GM18867 (cell line): ENCODE measurements at regions not wholly inside any gene's neighbourhood (a gene's known extent, or its start where the extent isn't known, plus 50 kb on each side); places are given as distances from the start of the nearest gene placed in this dataset.
A peak's percentile ranks its signal among the peaks of the same experiment; 100 is the strongest.
"Not testable (repeated sequence)": the region's sequence is repeated elsewhere in the genome, so short reads cannot be mapped to it uniquely, and the experiment has no call there.

ENCODE experiments used
- ATAC-seq: cut with Tn5 transposase; IDR thresholded peaks from one replicate; pipeline ENCODE4 v1.9.1; 2021; ENCODE audit warnings: mild to moderate bottlenecking, moderate library complexity; ENCODE audit not compliant: unreplicated experiment

- ATAC-seq, result no peak
These were observed 273.0 kb upstream of the PREP start for GRCh38 chr6:105675715-105676397.

- not testable (repeated sequence) for ATAC-seq
These were observed 270.1 kb upstream of the PREP start for GRCh38 chr6:105672856-105673538.

- no peak for ATAC-seq
These were observed 266.4 kb upstream of the PREP start for GRCh38 chr6:105669232-105669631.

GRCh38 chr6:105667056-105667455, 264.2 kb upstream of the PREP start:
- no peak for ATAC-seq

GRCh38 chr6:105664931-105665330, 262.0 kb upstream of the PREP start:
- no peak for ATAC-seq

- ATAC-seq, result no peak
These were observed 249.1 kb upstream of the PREP start for GRCh38 chr6:105651969-105652368.

GRCh38 chr6:105650347-105650746, 247.5 kb upstream of the PREP start:
- no peak for ATAC-seq

- peak; percentile 25 for ATAC-seq
These were observed 246.3 kb upstream of the PREP start for GRCh38 chr6:105649192-105649591.

- ATAC-seq, result no peak
These were observed 245.4 kb upstream of the PREP start for GRCh38 chr6:105648276-105648675.

- ATAC-seq, result peak; percentile 84
These were observed 243.5 kb upstream of the PREP start for GRCh38 chr6:105646391-105646867.

GRCh38 chr6:105645958-105646357, 243.1 kb upstream of the PREP start:
- ATAC-seq, result no peak

GRCh38 chr6:105645156-105645555, 242.3 kb upstream of the PREP start:
- ATAC-seq, result no peak

GRCh38 chr6:105644691-105645090, 241.8 kb upstream of the PREP start:
- ATAC-seq, result no peak

- ATAC-seq, result peak; percentile 27
These were observed 241.2 kb upstream of the PREP start for GRCh38 chr6:105644073-105644489.

- ATAC-seq, result no peak
These were observed 239.8 kb upstream of the PREP start for GRCh38 chr6:105642708-105643107.

- ATAC-seq, result no peak
These were observed 238.6 kb upstream of the PREP start for GRCh38 chr6:105641504-105641903.

- ATAC-seq, result no peak
These were observed 236.2 kb upstream of the PREP start for GRCh38 chr6:105639124-105639523.

- ATAC-seq, result no peak
These were observed 230.9 kb upstream of the PREP start for GRCh38 chr6:105633814-105634213.

GRCh38 chr6:105628156-105628860, 225.4 kb upstream of the PREP start:
- ATAC-seq, result no peak

- no peak for ATAC-seq
These were observed 223.6 kb upstream of the PREP start for GRCh38 chr6:105626295-105627158.

GRCh38 chr6:105624021-105624420, 221.1 kb upstream of the PREP start:
- ATAC-seq, result no peak
